MM.1S (cell line): ENCODE measurements at regions not wholly inside any gene's neighbourhood (a gene's known extent, or its start where the extent isn't known, plus 50 kb on each side); places are given as distances from the start of the nearest gene placed in this dataset.

ENCODE experiments used
- EZH2phosphoT487 ChIP-seq: fragments of 300-600 bp; sonication (generic); IDR thresholded peaks from 2 replicates; pipeline ENCODE4 v1.6.1; 2018; ENCODE audit warnings: antibody characterized with exemption, low read length
- TF ChIP-seq, protein P1 (sequence below): fragments of 300-600 bp; sonication (generic); IDR thresholded peaks from 2 replicates; pipeline ENCODE4 v1.5.1; 2016; ENCODE audit warnings: antibody characterized with exemption, low read length, mixed read lengths

GRCh38 chr3:107258300-107258699 is 118.9 kb upstream of the CCDC54 start:
- TF ChIP-seq, protein P1, sequence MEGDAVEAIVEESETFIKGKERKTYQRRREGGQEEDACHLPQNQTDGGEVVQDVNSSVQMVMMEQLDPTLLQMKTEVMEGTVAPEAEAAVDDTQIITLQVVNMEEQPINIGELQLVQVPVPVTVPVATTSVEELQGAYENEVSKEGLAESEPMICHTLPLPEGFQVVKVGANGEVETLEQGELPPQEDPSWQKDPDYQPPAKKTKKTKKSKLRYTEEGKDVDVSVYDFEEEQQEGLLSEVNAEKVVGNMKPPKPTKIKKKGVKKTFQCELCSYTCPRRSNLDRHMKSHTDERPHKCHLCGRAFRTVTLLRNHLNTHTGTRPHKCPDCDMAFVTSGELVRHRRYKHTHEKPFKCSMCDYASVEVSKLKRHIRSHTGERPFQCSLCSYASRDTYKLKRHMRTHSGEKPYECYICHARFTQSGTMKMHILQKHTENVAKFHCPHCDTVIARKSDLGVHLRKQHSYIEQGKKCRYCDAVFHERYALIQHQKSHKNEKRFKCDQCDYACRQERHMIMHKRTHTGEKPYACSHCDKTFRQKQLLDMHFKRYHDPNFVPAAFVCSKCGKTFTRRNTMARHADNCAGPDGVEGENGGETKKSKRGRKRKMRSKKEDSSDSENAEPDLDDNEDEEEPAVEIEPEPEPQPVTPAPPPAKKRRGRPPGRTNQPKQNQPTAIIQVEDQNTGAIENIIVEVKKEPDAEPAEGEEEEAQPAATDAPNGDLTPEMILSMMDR: no peak
- TF ChIP-seq EZH2phosphoT487: no peak
